Fibroblast of skin of abdomen (primary cell): ENCODE measurements at regions not wholly inside any gene's neighbourhood (a gene's known extent, or its start where the extent isn't known, plus 50 kb on each side); places are given as distances from the start of the nearest gene placed in this dataset.

Experiments used
- DNase-seq: peaks from one replicate; pipeline ENCODE4 v3.0.0-alpha.2; 2013

GRCh38 chr4:108361886-108362285, 193.2 kb upstream of the LEF1 start:
- DNase-seq = peak; percentile 13

- no peak for DNase-seq
Measured at GRCh38 chr4:108361446-108361820, 192.7 kb upstream of the LEF1 start.

DNA sequence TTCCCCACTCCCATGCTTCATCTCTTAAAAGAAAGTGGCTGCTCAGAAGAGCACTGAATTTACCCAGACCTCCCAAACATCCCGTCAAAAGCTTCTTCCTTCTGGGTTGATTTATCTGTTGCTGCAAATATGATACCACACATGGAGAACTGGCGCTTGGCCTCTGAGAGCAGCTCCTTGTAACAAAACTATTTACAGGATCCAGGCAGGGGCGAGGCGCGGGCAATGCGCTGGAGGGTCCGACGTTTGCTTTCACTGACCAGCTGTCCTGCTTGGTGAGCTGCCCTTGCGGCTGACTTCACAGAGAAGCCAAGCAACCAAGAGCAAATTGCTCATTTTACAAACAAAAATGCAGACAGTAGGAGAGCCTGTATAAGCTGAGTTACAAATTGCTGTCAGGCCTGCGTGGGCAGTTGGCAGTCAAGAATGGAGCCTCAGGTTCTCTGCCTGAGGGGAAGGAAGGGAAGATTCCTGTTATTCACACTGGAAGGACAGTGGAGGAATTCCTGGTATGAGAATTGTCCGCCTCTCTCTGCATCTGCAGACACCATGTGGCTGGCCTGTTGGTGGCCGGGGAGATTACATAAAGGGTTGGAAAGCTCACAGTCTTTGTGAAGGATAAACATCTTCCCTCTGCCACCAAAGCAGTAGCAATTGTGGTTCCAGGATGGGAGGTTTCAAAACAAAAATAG, 192.2 kb upstream of the LEF1 start:
- DNase-seq = peak; percentile 90

DNA sequence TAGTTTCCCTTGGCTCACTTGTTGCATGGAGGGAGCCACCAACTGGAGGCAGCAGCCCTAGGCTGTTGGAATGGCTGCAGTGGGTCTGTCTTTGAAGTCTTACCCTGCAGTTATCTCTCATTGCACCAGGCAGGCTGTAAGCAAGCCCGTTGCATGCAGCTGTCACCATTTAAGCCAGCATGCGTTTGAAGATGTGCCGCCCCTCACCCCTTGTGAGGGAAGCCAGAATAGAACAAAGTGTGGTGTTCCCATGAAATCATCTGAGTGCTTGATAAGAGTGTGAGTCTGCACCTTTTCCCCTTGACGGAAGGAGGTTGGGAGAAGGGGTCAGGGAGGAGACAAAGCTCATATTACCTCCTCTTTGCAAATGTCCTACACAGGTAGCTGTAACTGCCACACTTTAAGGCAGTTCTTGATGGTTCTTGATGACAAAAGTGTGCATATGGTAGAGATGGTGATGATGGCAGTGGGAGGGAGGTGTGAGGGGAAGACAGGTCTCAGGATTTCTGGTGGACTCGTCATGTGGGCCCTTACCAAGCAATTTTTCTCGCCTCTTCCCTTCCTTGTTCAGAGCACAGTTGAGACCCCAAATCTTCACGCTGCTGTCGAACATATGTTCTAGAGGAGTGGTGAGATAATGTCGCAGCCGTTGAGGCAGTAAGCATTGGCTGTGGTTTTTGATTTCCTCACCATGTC, 191.4 kb upstream of the LEF1 start:
- DNase-seq = no peak

DNA sequence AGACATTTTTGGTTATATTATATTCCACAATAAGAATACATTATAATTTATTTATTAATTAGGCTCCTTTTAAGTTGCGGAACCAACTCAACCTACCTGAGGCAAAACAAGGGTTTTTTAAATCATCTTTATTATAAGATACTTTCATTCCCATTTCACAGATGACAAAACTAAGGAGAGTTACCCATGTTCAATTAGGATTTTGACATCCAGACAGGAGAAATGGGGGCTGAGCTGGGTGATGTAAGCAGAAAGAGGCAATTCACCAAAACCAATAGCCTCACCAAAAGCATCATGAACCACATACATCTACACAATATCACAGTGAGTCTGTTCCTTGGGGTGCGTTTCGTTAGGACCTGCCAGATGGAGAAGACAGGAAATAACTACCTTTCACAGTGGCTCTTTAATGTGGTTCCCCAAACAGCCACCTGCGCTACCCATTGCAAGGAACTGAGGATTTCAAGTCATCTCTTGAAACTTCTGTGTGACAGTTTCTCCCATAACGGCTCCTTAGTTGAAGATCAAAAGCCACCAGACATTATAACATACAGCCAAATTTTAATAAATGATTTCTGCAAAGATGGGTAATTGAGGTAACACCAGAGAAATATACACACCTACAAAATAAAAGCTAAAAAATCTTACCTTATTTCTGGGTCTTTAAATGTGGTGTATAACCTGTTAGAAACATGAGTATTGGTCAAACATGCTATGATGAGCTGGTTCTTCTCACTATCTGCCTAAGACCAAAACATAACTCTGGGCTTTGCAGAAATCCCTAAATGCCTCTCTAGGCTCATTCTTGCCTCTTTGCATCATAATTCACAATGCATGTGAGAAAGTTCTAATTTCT, 190.6 kb upstream of the LEF1 start:
- no peak for DNase-seq

- peak; percentile 15 for DNase-seq
Measured at GRCh38 chr4:108355902-108356535, 187.3 kb upstream of the LEF1 start.

DNA sequence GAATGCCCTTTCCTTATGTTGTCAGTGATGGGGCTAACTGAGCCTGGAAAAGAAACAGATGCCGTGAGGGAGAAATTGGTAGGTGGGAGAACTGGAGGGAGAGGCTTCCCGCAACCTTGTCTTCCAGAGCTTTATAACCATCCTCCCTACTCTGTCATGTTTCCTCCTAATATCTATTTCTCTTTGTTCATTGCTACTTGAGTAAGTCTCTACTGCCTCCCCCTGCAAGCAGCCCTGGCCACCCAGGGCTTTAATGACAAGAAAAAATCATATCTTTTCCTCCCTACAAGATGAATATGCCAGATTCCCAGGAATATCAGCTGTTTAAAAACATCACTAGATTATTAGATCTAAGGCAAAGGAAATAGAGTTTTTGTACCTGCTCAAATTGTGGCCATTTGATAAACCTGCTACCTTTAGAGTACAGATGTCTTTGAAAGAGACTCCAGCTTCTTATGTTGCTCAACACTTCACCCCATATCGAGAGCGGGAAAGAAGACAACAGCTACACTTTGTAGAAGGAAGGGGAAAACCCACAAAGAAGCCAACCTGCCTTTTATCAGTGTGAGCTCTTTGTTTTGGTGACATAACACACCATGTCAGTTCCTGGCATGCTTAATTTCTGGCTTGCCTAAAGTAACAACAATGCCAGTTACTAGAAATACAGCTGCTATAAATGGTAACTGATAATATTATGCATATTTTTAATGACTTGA, 186.6 kb upstream of the LEF1 start:
- no peak for DNase-seq

DNA sequence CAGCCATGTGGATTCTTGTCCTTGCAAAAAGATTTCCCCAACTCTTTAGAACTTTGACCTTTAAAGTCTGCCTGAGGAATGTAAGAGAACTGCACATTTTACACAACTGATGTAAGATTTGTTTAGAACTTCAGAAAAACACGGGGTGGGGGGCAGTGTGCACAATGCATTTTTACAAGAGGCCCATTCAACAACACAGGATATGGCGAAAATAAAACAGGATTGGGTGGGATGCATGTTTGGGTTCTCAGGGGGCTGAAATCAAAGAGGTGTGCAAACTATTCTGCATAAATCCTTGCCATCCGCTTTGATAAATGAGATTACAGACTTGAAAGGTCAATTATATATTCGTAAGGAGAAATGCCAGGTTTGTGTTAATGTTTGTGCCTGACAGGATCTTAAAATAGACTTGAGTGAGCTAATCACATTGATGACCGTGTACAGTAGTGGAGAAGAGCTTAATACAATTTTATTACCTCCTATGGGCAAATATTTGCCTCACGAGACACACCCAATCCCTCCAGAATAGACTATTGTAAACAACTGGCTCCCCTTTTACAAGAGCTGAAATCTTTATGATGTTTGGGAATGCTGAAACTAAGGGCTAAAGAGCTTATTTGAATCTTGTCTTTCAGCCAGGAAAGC, 184.1 kb upstream of the LEF1 start:
- DNase-seq = no peak

DNA sequence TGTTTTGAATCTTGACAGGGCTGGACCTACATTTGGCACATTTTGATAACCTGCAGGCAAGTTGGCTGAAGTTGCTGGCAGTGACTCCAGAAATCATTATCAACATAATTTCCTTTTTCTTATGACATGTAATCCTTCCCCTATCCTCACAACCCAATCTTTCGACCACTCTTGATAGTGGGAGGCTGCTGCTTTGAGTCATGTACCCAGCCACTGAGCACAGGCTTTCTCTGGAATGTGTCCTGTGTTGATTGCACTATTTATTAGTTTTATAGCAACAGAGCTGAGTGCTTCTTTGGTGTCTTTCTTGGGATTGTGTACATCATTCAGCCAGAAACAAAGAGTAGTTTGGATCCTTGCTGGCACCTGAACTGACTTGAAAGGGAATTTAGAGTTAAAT, 183.1 kb upstream of the LEF1 start:
- DNase-seq = peak; percentile 23

GRCh38 chr4:108350332-108350731, 181.6 kb upstream of the LEF1 start:
- DNase-seq = no peak

DNA sequence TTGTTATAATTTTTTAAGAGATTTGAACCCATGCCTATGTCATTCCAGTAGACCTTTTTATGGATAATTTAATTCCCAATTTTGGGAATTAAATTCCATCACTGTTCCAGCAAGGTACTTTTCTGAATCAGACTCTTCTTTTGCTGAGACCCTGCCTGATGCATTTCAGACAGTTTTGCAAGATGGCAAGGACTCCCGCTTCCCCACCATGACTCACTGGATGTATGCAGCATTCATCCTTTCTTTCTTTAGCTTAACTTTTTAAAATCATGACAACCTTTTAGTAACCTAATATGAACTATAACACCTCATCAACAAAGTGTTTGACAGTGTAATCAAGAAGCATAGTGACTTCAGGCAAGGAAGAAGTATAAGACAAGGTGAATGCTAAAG, 178.1 kb upstream of the LEF1 start:
- peak; percentile 66 for DNase-seq

DNA sequence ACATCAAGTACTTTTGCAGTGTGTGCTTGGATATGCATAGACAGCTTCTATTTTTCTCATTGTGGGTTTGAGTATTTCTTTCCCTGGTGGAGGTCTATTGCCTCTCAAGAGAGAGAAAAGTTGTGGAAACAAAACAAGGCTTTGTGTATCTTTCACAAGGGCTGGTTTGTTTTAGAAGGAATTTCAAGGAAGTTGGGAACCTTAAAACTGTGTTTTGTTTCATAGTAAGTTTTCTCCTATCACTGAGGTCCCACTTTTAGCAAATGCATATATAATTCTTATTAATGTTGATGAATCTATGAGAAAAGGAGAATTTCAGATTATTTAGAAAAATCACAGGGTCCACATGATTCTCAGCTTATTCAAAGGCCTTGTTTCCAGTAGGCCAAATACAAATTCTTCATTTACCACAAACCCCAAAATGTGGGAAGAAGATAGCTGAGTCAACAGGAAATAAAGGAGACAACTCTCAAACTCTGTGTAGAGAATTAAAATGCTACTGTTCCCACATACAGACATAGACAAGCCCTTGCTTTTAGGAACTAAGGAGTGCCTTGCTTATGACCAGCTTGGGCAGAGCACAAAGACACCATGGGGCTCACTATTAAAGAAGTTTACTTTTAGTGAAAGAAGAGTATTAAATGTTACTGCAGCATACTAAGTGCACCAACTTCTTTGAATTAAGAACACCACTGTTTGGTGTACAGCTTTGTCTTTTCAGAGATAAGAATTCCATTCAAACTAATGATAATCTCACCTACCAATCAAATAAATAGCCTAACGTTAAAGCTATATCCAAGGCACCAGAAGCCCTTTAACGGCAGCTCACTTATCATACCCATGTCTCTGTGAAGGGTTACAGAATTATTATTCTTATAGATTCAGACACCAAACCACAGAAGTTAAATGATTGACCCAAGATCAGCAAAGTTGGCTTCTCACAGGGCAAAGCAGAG, 177.4 kb upstream of the LEF1 start:
- DNase-seq = peak; percentile 90

DNA sequence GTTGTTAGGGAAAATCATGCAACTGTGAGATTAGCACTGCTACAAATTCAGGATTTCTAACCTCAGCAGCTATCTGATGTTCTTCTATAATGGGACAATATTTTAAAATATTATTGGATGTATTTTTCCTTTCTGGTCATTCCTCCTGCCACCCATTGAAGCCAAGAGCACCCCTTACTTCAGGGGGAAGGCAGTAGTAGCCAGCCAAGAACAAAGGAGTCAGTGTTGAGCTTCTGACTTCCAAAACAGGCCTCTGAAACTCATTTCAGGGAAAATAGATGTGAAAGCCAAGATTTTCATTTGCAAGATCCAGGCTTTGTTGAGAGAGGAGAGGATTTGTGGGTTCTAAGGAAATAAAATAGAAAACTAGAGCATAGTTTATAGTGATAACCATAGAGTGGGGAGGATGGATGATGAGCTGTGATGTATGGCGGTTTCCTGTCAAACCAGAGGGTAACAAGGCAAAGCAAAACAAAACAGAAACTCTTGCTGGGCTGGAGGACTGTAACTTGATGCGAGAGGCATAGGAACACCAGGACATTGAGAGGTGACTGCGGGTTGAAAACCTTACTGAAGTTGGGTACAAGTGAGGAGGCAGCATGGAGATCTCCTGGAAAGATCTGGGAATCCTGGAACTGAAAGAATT, 173.7 kb upstream of the LEF1 start:
- DNase-seq = no peak

GRCh38 chr4:108337923-108338322, 169.2 kb upstream of the LEF1 start:
- DNase-seq = peak; percentile 59

DNA sequence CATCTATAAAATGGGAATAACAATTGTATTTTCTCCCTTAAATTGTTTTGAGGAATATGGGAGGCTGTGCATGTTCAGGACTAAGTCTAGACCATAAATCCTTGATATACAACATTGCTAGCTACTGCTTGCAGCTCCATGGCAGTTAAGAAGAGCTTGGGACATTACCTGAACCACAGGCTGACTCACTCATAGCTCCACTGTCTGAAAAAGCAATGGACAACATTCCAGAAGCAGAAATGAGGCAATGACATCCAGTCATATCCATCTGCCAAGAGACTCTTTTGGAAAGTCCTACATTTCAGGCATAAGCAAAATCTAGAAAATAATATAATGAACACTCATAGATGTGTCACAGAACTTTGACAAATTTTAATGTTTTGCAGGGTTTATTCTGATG, 167.3 kb upstream of the LEF1 start:
- peak; percentile 89 for DNase-seq

DNA sequence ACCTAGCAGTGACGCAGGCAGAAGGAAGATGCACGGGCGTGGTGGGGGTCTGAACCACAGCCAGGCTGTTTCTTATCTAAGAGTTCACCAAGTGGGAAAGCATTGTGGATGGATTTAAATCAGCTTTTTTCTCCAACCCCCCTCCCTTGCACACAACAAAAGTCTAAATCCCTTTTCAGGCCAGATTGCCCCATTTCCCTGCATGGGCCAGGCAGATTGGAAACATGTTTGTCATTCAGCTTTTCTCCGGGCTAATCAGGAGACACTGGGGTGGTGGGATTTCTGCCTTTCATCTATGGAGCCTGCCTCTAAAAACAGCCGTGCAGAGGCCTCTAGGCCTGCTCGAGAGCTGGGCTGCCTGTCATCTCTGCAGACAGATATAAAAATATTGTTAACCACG, 166.3 kb upstream of the LEF1 start:
- no peak for DNase-seq

DNA sequence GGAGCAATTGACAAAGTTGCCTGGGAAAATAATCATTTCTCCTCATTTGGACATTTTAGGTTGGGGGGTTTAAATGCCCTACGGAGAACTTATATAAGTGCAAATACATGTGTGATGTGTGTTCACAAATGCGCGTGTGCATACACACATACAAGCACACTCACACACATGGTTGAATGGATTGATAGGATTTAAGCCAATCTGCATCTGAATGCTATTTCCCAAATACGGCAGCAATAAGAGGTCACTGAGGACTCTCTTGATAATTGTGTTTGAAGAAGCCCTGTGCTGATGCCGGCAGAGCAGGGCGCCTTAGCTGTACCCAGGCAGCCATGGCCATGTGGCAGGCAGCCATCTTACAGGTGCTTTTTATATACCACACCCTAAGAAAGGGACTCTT, 165.3 kb upstream of the LEF1 start:
- DNase-seq = no peak

DNA sequence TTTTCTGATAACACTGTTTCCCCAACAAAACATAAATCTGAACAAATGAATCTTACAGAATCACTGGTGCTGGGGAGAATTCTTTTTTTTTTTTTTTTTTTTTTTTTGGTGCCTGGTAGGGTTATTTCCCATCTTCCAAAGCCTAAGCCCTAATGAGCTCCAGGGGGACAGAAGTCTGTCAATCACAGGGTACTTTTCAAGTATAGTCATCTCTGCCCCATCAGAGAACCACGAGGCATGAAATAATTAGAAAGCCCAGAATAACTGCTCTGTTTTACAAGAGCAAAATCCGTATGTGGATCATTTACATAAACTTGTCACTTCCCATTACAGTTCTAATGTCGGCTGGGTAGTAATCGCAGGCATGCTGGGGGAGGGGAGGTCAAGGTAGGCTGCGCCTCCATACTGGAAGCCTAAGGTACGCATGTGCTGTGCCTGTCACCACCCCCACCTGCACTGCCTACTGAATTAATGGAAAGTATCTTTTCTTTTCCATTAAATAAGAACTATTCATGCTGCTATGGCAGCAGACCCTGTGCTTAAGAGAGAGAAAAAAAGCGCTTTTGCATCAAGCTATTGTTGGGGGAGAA, 164.7 kb upstream of the LEF1 start:
- DNase-seq = no peak

DNA sequence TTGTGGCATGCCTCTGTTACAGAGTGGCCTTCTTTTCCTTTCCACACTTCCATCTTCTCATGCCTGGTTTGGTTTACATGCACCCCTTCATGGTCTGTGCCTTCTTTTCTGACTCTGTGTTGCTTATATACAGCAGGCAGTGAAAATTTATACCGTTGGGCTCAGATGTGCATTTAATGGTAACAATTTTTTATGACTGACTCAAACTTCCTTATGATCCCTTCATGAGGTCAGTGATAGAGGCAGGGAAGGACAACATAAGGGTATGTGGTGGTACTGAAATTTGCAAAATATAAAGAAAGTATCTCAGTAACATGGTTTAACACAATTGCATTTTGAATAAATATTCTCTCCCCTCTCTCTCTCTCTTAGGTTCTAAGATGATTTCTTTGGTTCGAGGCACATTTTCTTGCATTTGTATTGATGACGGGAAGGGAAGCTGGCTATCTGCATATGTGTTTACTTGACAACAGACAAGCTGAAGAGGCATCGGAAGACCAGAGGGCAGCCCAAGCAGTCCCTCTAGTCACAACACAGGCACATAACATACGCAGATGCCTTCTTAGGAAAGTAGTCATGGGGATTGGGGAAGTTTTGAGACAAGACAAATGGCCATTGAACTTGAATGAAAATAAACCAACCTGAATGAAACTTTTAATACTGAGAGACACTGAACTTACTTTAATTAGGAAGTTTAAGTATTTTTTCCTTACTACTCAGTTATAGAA, 163.3 kb upstream of the LEF1 start:
- no peak for DNase-seq
